Dermis microvascular lymphatic vessel endothelial cell (primary cell): ENCODE measurements at regions not wholly inside any gene's neighbourhood (a gene's known extent, or its start where the extent isn't known, plus 50 kb on each side); places are given as distances from the start of the nearest gene placed in this dataset.
"Not testable (repeated sequence)": the region's sequence is repeated elsewhere in the genome, so short reads cannot be mapped to it uniquely, and the experiment has no call there.

ENCODE experiments used
- DNase-seq, 2 donors: peaks; one replicate each; pipeline versions ENCODE4 v3.0.0 to v3.0.0-alpha.2; 2010; ENCODE audit warnings: low read depth in 2 of 2

DNA sequence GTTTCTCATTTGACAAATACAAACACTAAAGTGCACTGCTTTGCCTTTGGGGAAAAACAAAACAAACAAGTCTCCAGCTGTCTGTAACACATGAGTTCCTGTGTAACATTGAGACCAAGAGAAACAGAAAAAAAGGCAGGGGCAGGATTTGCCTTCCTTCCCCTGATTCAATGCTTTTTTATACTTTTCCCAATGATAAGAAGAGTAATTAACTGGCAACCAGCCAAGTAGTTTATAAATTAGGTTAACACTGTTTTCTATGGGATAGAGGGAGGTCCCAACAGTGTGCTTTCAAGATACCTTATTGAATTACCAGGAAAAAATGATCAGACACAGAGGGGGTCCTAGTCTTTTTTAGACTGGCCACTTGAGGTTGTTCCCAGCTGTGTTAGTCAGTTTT lies 346.8 kb downstream of the TRIM36 start:
- no peak for DNase-seq

- DNase-seq, result no peak
These were observed 347.3 kb downstream of the TRIM36 start for GRCh38 chr5:114822436-114822835.

DNA sequence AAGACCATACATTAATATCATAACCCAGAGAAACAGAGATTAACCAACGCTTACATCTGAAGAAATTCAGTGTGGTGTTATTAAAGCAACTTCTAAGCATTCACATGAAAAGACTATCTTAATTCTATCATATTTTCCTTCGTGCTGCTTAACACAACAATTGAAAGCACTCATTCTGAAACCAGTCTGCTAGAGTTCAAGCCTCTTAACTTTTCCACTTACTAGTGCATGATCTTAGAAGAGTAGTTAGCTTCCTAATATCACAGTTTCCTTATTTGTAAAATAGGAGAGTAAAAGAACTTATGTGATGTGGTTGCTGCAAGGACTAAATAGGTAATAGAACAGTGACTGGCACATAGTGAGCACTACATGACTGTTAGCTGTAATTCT lies 379.3 kb downstream of the TRIM36 start:
- DNase-seq, result no peak

DNA sequence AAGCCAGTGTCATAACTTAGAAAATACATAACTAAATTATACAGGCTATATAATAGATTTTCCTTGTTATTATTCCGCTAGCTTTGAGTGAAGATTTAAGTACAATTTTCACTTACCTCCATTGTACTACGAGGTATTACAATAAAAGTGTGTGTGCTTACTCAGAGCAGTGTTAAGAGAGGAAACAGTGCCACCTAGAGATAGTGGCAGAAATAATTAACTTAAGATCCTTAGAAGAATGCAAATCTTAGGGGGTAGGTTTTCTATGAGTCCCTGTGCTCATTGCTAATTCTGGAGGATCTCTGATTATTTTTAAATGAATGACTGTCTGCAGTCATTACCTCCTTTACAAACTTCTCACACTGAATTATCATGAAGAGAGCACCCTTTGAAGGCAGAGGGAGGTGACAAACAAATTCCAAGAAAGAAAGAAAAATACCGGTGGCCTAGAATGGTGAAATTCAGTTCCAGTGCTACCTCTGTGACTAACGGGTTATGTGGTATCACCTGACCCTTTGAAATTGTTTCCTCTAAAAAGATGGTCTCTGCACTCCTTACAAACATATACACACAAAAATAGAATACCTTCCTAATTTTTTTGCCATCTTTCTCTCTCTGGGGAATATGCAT lies 379.8 kb downstream of the TRIM36 start:
- peak; percentile 5 to 17 for DNase-seq

DNA sequence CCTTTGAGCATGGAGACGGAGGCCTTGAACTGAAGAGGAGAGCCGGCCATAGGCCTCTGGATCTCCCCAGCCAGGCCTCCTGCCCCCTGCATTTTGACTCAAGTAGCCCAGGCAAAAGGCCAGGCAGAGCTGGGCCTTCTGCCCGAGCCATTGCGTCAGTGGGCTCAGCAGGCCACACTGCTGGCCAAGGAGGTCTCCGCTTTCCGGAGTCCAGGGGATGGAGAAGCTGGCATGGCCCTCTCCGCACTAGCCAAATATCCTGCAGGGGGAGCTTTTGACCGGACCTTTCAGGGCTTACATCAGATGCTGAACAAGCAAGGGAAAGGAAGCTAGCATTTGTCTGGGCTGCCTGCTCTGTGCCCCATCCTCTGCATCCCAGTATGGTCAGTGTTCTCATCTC lies 386.8 kb downstream of the TRIM36 start:
- DNase-seq, result no peak

GRCh38 chr5:114782177-114782576 lies 387.5 kb downstream of the TRIM36 start:
- DNase-seq, result no peak

- DNase-seq, result no peak
These were observed 389.4 kb downstream of the TRIM36 start for GRCh38 chr5:114780290-114780689.

GRCh38 chr5:114744406-114744805 lies 382.5 kb downstream of the KCNN2 start:
- DNase-seq, result no peak

DNA sequence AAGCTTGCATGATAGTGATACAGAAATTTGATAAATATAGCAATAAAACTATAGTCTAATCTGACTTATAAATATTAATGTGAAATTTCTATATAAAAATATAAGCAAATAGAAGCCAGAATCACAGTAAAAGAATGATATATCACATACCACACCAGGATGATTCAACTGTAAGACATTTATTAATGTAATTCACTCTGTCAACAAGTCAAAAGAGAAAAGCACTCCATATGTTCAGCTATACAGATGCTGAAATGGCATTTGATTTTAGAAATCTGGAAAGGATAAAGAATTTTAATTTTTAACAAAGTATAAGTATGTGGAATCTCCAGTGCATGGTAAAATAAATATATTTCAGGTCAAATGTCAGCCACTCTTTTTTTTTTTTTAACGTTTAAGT lies 372.4 kb downstream of the KCNN2 start:
- DNase-seq, result no peak

- no peak for DNase-seq
These were observed 368.1 kb downstream of the KCNN2 start for GRCh38 chr5:114729986-114730385.

- DNase-seq, result no peak
These were observed 365.5 kb downstream of the KCNN2 start for GRCh38 chr5:114727358-114727757.

- no peak for DNase-seq
These were observed 364.3 kb downstream of the KCNN2 start for GRCh38 chr5:114726131-114726530.

GRCh38 chr5:114719268-114719667 lies 357.4 kb downstream of the KCNN2 start:
- DNase-seq, result no peak

- no peak for DNase-seq
These were observed 355.1 kb downstream of the KCNN2 start for GRCh38 chr5:114716955-114717354.

DNA sequence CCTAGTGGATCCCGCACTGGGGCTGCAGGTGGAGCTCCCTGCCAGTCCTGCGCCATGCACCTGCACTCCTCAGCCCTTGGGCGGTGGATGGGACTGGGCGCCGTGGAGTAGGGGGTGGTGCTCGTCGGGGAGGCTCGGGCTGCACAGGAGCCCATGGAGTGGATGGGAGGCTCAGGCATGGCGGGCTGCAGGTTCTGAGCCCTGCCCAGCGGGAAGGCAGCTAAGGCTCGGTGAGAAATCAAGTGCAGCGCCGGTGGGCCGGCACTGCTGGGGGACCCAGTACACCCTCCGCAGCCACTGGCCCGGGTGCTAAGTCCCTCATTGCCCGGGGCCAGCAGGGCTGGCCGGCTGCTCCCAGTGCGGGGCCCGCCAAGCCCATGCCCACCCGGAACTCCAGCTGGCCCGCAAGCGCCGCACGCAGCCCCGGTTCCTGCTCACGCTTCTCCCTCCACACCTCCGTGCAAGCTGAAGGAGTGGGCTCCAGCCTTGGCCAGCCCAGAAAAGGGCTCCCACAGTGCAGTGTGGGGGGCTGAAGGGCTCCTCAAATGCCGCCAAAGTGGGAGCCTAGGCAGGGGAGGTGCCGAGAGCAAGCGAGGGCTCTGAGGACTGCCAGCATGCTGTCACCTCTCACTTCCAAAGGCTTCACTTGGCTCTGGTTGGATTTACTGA lies 342.5 kb downstream of the KCNN2 start:
- not testable (repeated sequence) for DNase-seq

DNA sequence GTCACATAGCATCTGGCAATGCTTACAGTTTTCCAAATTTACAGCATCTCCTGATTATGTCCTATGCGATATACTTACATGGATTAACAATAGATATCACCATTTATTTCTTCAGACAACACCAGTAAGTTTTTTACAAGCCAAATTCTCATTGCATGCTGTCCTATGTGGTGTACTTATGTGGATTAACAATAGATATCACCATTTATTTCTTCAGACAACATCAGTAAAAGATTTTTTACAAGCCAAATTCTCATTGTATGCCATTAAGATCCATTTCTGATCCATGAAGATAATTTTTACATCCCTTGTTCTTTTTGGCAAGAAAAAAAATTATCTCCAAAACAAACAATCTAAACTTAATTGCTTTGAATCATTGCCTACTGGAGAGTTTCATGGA lies 340.9 kb downstream of the KCNN2 start:
- DNase-seq, result no peak

- DNase-seq, result no peak
These were observed 340.3 kb downstream of the KCNN2 start for GRCh38 chr5:114702136-114702535.

DNA sequence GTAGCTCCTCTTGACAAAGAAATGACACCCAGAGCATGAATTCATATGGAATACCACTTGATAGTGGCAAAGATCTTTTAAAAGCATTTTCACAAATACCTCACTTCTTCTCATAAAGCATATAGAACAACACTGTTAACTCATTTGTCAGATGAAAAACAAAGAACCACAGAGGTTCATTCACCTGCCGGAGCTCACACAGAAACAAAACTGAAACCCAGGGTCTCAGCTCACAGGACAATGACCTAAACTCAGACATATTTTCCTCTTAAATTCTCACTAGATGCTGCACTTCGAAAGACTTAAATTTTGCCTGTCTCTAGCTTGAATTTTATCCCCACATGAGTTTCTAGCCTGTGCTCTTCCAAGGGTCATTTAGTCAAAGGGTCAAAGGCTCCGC lies 339.0 kb downstream of the KCNN2 start:
- no peak for DNase-seq

- DNase-seq, result no peak
These were observed 333.5 kb downstream of the KCNN2 start for GRCh38 chr5:114695292-114695904.

DNA sequence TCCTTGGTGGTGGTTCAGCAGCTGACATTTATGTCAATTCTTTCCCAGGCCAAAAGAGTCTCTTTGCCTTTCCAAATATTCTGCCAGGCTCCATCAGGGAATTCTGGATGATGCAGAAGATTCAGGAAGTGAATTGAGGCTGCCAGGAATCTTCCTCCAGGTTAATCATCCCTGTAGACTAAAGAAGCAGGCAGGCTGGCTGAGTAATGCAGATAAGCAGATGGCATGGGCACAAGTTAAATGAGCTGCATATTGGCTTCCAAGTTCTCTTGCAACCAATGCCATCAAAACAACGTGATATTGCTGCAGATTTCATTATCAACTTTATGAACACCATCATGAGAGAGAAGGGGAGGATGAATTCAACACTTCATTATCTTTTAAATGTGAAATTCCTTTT lies 324.5 kb downstream of the KCNN2 start:
- no peak for DNase-seq

DNA sequence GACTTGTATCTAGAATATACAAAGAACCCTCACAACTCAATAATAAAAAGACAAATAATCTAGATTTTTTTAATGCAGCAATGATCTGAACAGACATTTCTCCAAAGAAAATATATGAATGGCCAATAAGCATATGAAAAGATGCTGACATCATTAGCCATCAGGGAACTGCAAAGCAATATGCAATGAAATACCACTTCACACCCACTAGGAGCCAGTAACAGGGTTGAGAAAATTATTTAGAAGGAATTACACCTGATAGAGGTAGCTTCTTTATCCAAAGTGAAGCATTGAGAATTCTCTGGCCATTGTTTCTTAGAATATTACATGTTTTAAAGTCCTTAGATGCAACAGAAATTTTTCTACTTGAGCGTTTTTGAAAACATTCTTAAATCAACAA lies 316.9 kb downstream of the KCNN2 start:
- DNase-seq, result no peak

- DNase-seq, result no peak
These were observed 303.7 kb downstream of the KCNN2 start for GRCh38 chr5:114665551-114665950.

- no peak for DNase-seq
These were observed 298.9 kb downstream of the KCNN2 start for GRCh38 chr5:114660791-114661190.
